ENCODE measurements at regions not wholly inside any gene's neighbourhood (a gene's known extent, or its start where the extent isn't known, plus 50 kb on each side); places are given as distances from the start of the nearest gene placed in this dataset.

DNA sequence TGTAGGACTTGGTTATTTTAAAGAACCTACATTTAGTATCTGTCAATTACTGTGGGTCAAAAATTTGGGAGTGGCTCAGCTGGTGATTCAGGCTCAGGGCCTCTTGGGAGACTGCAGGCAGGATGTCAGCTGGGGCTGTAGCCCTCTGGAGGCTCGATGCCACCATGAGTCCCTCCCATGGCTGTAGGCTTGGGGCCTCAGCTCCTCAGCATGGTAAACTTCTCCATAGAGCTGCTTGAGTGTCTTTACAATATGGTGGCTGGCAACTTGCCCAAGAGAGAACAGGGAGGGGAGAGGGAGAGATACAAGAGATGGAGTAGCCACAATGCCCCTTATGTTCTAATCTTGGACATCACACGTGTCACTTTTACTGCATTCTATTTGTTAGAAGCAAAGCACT lies 470.4 kb downstream of the CDH26 start:
- TF ChIP-seq, protein P1, sequence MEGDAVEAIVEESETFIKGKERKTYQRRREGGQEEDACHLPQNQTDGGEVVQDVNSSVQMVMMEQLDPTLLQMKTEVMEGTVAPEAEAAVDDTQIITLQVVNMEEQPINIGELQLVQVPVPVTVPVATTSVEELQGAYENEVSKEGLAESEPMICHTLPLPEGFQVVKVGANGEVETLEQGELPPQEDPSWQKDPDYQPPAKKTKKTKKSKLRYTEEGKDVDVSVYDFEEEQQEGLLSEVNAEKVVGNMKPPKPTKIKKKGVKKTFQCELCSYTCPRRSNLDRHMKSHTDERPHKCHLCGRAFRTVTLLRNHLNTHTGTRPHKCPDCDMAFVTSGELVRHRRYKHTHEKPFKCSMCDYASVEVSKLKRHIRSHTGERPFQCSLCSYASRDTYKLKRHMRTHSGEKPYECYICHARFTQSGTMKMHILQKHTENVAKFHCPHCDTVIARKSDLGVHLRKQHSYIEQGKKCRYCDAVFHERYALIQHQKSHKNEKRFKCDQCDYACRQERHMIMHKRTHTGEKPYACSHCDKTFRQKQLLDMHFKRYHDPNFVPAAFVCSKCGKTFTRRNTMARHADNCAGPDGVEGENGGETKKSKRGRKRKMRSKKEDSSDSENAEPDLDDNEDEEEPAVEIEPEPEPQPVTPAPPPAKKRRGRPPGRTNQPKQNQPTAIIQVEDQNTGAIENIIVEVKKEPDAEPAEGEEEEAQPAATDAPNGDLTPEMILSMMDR (IDR thresholded peaks at IDR 0.05; ENCODE audit: low read depth, low read length), result no peak
- H3K4me3 ChIP-seq (ENCODE audit: low read depth, low read length), result no peak overlapping the region

DNA sequence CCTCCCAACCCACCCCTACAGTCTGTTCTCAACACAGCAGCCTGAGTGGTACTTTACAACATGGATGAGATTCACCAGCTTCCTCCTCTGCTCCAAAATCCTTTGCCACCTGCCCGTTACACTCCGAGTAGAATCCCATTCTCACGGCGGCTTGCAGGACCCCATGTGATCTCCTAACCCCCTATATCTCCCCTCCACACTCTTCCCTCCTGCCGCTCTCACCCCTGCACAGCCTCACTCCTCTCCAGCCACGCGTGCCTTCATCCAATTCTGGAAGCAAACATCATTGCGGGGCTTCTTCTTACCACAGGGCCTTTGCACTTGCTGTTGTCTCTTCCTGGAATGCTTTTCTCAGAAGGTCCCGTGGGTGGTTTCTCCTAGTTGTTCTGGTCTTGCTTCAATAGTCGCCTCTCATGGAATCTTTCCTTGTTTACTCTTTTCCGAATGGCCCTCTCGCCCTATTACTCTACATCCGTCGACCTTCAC lies 472.3 kb downstream of the CDH26 start:
- TF ChIP-seq, protein P1 (IDR thresholded peaks at IDR 0.05; ENCODE audit: low read depth, low read length), result no peak
- no peak overlapping the region for H3K4me3 ChIP-seq (ENCODE audit: low read depth, low read length)

DNA sequence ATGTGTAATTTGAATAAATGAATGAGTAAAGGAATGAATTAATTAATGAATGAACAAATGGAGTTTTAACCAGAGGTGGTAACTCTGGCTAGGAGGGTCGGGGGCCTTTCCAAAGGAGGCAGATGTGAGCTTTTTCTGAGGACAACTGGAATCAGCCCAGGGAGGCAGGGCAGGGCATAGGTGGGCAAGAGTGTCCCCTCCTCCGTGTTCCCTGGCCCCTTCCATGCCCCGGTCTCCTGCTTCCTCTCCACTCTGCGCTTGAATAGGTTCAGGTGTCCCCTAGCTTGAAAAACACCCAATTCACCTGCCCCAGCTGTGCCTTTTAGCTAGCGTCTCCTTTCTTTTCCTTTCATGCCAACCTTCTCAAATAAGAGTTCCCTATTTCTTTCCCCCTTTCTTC lies 473.1 kb downstream of the CDH26 start:
- no peak overlapping the region for H3K4me3 ChIP-seq (ENCODE audit: low read depth, low read length)
- TF ChIP-seq, protein P1 (IDR thresholded peaks at IDR 0.05; ENCODE audit: low read depth, low read length), result no peak

DNA sequence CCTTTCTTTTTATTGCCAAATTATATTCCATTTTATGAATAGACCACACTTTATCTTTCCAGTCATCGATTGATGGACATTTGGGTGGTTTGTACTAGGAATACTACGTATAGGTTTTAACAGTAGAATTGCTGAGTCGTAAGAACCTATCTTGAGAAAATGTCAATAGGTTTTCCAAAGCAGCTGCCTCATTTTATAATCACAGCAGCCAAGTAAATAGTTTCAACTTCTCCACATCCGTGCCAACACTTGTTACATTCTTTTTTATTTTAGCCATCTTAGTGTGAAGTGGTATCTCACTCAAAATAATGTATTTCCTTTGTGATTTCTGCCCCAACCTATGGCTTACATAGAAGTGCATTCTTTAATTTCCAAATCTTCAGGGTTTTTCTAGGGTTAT lies 479.2 kb downstream of the CDH26 start:
- TF ChIP-seq, protein P1 (IDR thresholded peaks at IDR 0.05; ENCODE audit: low read depth, low read length), result no peak
- no peak overlapping the region for H3K4me3 ChIP-seq (ENCODE audit: low read depth, low read length)

DNA sequence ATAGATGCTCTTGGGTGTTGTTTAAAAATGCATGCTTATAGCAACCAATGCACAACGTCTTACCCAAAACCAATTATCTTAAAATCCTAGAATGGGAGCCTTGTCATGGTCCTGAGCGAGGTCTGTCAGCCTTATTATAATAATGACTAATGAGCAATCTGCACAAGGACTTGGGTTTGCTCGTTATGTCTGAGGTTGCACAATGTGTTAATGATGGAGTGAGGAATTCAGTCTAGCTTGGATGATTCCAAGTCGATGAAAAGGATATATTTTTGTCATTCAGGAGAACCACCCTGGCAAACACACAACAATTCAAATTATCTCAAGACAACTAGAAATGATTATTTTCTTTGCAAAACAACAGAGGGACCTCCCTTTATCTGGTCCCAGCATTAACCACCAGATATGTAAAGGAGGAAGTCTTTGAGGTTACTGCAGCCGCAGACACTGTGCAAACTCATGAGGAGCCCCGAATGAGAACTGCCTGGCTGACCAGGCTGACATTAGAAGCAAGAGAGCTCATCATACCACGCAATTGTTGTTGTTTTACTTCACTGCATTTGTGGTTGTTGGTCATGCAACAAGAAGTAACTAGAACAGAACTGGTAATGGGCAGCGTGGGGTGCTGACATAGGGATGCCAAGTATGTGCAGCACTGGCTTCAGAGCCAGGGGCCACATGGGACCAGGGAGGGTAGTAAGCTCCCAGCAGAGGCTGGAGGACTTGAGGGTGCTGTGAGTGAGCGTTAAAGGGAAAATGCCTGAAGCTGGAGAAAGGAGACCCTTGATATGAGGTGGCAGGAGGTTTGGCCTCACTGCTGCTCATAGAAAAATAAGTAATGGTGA lies 488.3 kb downstream of the CDH26 start:
- H3K4me3 ChIP-seq (ENCODE audit: low read depth, low read length), result no peak overlapping the region
- TF ChIP-seq, protein P1 (IDR thresholded peaks at IDR 0.05; ENCODE audit: low read depth, low read length), result no peak

DNA sequence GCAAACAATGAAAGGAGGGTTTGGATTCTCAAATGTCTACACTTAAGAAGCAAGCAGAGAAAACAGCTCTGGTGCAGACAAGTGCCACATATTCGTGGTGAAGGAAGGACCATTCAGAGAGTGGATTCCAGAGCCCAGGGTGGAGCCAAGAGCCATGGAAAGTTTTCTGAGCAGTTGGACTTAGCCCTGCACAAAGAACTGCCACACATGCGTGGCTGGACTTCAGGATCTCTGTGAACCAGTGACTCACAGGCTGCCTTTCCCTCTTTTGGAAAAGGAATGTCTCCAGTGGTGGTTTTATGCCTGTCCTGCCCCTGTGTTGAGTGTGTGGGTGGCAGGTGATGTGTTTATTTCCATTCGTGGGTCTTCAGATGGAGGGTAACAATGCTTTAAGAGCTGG lies 489.5 kb downstream of the CDH26 start:
- no peak overlapping the region for H3K4me3 ChIP-seq (ENCODE audit: low read depth, low read length)
- TF ChIP-seq, protein P1 (IDR thresholded peaks at IDR 0.05; ENCODE audit: low read depth, low read length), result no peak
